T-helper 17 cell (primary cell): ENCODE measurements at regions not wholly inside any gene's neighbourhood (a gene's known extent, or its start where the extent isn't known, plus 50 kb on each side); places are given as distances from the start of the nearest gene placed in this dataset.
"Not testable (repeated sequence)": the region's sequence is repeated elsewhere in the genome, so short reads cannot be mapped to it uniquely, and the experiment has no call there.

ENCODE experiments used
- ATAC-seq: fragments of 150-1000 bp; cut with Tn5 transposase; 2 replicates; pipeline ENCODE4 v1.10.0; 2021; ENCODE audit warnings: mild to moderate bottlenecking, moderate library complexity
- DNase-seq, 3 donors: peaks; one replicate each; pipeline versions ENCODE4 v3.0.0 to v3.0.0-alpha.2; 2020 to 2021
- H3K9me3 ChIP-seq: one replicate; pipeline ENCODE4 v1.7.0; 2013; ENCODE audit warnings: low read length, mild to moderate bottlenecking; ENCODE audit not compliant: control insufficient read depth, poor library complexity, severe bottlenecking
- H3K27ac Mint-ChIP-seq: one replicate; pipeline ENCODE4 v1.8.0; 2022; ENCODE audit warnings: mild to moderate bottlenecking, moderate library complexity, mixed read lengths
- H3K27me3 Mint-ChIP-seq: one replicate; pipeline ENCODE4 v1.8.0; 2022; ENCODE audit warnings: mixed read lengths
- H3K36me3 Mint-ChIP-seq: one replicate; pipeline ENCODE4 v1.8.0; 2022; ENCODE audit warnings: low read depth, mixed read lengths
- H3K4me1 Mint-ChIP-seq: one replicate; pipeline ENCODE4 v1.8.0; 2022; ENCODE audit warnings: mild to moderate bottlenecking, mixed read lengths
- H3K4me3 Mint-ChIP-seq: one replicate; pipeline ENCODE4 v1.8.0; 2022; ENCODE audit warnings: mild to moderate bottlenecking, moderate library complexity, mixed read lengths

DNA sequence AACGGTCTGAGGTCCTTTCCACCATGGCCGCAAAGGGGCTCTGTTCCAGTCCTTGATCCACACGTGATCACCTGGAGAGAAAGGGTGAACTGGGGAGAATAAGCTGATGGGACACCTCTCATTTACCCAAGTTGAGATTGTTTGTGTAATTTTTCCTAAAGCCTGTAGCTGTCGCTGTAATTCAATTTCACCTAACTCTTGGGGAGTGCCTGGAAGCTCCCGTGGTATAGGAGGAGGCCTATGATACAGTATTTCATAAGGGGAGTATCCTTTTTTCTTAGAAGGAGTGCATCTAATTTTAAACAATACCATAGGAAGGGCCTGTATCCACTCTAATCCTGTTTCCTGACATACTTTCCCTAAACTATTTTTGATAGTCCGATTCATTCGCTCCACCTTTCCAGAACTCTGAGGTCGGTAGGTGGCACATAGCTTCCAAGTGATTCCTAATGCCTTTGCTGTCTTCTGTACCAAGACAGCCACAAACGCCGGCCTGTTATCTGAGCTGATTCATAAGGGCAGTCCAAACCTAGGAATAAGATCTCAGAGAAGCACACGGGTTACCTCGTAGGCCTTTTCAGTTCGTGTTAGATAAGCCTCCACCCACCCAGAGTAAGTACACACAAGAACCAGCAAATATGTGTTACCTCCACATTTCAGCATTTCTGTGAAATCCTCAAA lies 78.9 kb upstream of the VEPH1 start:
- not testable (repeated sequence) for H3K4me3 Mint-ChIP-seq, H3K27ac Mint-ChIP-seq, ATAC-seq, H3K9me3 ChIP-seq, H3K4me1 Mint-ChIP-seq, H3K36me3 Mint-ChIP-seq, DNase-seq
- peaks cover 27% of the 10 kb centered on the region for H3K27me3 Mint-ChIP-seq

DNA sequence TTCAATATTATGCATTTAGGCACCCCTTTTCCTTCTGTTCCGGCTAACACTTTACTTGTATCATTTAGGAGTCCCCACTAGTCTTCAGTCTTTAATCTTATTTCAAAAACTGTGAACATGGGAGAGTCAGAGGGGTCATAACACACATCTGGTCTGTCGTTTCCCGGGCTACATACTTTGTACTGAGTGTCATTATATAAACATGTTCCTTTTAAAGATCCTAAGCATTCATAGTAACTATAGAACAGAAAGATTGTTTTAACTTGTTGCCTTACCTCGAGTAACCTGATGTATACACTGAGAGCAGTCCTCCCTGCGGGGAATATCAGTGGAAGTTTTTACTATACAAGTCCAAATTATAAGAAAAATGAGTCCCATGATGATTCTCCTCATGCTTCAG lies 78.2 kb upstream of the VEPH1 start:
- Mint-ChIP-seq H3K27me3 (peaks cover 20% of the 10 kb centered on the region), H3K27ac (no peak overlapping the region), H3K36me3 (no peaks in the 10 kb centered on the region), H3K4me3 (no peak overlapping the region), H3K4me1 (no peaks in the 10 kb centered on the region)
- DNase-seq (no peak), ATAC-seq (no peak)
- H3K9me3 ChIP-seq, result no peaks in the 10 kb centered on the region

DNA sequence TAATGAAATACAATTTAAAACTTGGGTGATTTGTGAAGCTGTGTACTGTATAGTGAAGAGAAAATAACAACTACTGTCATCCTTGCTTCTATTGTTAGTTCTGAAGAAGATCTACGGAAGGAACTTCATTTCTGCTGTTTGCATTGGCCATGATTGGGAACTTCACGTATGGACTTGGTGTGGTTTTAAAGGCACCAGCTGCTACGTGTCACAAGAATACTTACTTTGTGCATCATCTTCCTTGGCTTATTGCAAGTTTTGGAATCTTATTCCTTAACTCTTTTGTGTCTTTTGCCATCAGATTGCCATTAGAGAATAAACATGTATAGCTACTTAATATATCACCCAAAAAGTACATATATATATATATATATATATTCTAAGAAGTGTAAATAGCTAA lies 75.0 kb upstream of the VEPH1 start:
- DNase-seq, result no peak
- H3K9me3 ChIP-seq, result no peaks in the 10 kb centered on the region
- H3K27ac Mint-ChIP-seq, result no peak overlapping the region
- H3K36me3 Mint-ChIP-seq, result no peaks in the 10 kb centered on the region
- H3K27me3 Mint-ChIP-seq, result peaks cover 22% of the 10 kb centered on the region
- no peak for ATAC-seq
- H3K4me3 Mint-ChIP-seq, result no peak overlapping the region
- H3K4me1 Mint-ChIP-seq, result peaks cover 3% of the 10 kb centered on the region

DNA sequence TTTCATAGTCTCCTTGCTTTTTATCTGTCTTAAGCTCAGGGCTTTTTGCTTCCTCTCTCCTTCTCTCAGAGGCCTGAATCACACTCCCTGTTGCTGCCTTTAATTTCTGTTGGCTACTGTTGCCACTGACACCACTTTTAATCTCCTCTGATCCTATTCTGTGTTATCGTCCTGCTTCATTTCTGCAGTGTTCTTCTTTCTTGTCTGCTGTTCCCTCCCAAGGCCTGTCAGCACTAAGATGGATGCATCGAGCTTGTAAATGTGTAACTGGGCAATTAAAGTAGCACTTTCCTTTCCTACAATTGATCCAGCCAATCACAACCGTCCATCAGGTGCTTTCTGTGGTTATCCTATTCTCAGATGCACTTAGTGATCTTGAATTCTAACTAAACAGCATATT lies 71.3 kb upstream of the VEPH1 start:
- H3K36me3 Mint-ChIP-seq, result no peaks in the 10 kb centered on the region
- no peak for ATAC-seq

DNA sequence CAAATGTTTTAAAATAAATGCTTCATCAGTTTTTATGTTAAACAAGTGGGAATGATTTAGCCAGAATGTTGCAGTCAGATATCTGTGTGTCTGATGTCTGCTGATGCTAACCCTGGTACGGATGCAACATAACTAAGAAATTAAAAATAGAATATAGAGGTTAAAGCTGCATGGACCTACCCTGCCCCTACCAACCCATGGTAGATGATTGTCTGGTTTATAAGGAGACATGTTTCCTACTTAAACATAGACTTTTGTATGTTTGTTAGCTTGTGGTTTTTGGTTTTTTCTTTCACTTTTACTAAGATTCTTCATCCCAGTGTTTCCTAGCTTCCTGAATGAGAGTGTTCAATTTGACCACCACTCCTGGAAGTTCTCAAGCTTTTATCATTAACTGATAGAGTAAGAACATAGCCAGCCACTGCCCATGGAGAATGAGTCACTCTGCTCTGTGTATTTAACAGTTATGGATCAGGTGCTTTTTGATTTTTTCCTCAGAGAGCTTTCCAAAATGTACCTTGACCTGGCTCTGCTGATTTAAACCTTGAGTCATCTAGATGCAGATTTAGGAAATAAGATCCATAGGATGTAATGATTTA lies 70.7 kb upstream of the VEPH1 start:
- no peaks in the 10 kb centered on the region for H3K9me3 ChIP-seq
- peaks cover 23% of the 10 kb centered on the region for H3K27me3 Mint-ChIP-seq
- H3K4me3 Mint-ChIP-seq, result no peak overlapping the region
- no peak overlapping the region for H3K27ac Mint-ChIP-seq
- peaks cover 3% of the 10 kb centered on the region for H3K4me1 Mint-ChIP-seq
- ATAC-seq, result no peak
- no peak for DNase-seq
- no peaks in the 10 kb centered on the region for H3K36me3 Mint-ChIP-seq

More for the DNA sequence above, 71.3 kb upstream of the VEPH1 start:
- H3K4me3 Mint-ChIP-seq, result no peak overlapping the region
- H3K27me3 Mint-ChIP-seq, result peaks cover 27% of the 10 kb centered on the region
- no peak for DNase-seq
- H3K27ac Mint-ChIP-seq, result no peak overlapping the region
- H3K4me1 Mint-ChIP-seq, result peaks cover 3% of the 10 kb centered on the region
- H3K9me3 ChIP-seq, result no peaks in the 10 kb centered on the region

DNA sequence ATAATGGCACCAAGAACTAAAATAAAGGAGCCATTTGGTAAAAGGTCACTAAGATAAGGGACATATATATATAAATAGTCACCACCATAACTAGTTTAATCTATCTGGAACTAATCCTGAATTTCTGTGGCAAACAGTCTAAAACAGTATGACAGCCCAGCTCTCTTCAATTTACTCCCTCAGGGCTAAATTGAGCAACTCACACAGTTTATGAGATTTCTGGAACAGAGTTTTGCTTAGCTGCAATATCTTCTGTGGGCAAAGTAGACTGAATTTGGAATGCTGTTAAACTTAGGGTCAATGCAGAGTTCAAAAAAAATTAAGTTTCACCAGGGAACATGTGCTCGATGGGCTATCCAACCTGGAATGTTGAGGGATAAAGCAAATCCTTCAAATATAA lies 70.1 kb upstream of the VEPH1 start:
- no peak overlapping the region for H3K4me3 Mint-ChIP-seq
- no peak for ATAC-seq
- peaks cover 22% of the 10 kb centered on the region for H3K27me3 Mint-ChIP-seq
- H3K4me1 Mint-ChIP-seq, result peaks cover 3% of the 10 kb centered on the region
- DNase-seq, result no peak
- no peaks in the 10 kb centered on the region for H3K36me3 Mint-ChIP-seq
- H3K9me3 ChIP-seq, result no peaks in the 10 kb centered on the region
- H3K27ac Mint-ChIP-seq, result no peak overlapping the region

DNA sequence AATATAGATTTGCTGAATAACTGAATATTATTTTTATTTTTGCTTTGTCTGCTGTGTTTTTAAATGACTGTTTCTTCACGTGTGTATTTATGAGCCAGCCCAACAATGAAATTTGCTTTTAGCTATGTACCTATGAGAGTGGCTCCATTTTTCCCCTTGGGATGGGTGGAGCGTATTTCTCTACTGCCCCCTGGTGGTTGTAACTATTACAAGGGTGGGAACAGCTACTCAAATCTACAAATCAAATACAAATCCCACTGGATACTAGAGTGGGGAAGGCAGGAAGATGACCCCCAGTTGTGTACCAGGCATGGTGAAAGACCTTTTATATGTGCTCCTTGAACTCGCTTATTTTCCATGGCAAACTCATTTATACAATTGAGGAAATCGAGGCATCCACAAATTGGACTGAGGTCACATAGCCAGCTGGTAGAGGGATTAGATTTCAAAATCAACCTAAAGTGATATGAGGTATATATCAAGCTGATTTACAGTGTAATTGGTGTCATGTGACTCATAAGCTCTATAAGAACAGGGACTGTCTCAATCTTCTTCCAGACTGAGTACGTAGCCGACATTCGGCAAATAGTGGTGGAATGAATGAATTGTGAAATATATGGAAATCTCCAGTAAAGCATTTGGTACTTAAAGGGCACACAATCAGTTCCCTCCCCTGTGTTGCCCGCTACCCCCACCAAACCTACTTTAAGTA lies 69.5 kb upstream of the VEPH1 start:
- peaks cover 22% of the 10 kb centered on the region for H3K27me3 Mint-ChIP-seq
- no peak overlapping the region for H3K4me3 Mint-ChIP-seq
- H3K4me1 Mint-ChIP-seq, result peaks cover 3% of the 10 kb centered on the region
- no peak overlapping the region for H3K27ac Mint-ChIP-seq
- DNase-seq (no peak), ATAC-seq (no peak)
- H3K36me3 Mint-ChIP-seq, result no peaks in the 10 kb centered on the region
- H3K9me3 ChIP-seq, result no peaks in the 10 kb centered on the region

DNA sequence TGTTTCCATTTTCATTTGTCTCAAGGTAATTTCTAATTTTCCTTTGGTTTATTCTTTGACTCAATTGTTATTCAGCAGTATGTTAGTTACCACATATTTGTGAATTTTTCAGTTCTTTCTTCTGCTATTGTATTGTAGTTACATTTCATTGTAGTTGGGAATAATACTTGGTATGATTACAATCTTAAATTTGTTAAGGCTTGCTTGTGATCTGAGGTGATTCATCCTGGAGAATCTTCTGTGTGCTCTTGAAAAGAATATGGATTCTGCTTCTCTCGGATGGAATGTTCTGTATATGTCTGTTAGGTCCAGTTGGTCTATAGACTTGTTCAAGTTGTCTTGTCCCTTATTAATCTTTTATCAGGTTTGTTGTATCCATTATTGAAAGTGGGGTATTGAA lies 63.4 kb upstream of the VEPH1 start:
- no peak for ATAC-seq
- no peaks in the 10 kb centered on the region for H3K9me3 ChIP-seq
- no peak for DNase-seq
- no peak overlapping the region for H3K4me3 Mint-ChIP-seq
- no peak overlapping the region for H3K27ac Mint-ChIP-seq
- peaks cover 9% of the 10 kb centered on the region for H3K27me3 Mint-ChIP-seq
- no peaks in the 10 kb centered on the region for H3K4me1 Mint-ChIP-seq
- H3K36me3 Mint-ChIP-seq, result no peaks in the 10 kb centered on the region

DNA sequence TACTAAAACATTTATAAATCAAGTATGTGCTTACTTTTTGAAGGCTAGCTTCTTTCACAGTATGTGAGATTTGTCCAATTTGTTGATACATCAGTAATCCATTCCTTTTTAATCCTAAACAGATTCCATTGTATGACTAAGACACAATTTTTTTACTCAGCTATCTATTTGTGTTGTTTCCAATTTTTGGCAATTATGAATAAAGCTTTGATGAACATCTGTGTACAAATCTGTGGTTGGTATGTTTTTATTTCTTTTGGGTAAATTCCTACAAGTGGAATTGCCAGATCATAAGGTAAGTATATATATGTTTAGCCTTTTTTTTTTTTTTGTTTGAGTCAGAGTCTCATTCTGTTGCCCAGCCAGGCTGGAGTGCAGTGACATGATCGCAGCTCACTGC lies 56.2 kb upstream of the VEPH1 start:
- H3K27ac Mint-ChIP-seq, result no peak overlapping the region
- H3K9me3 ChIP-seq, result no peaks in the 10 kb centered on the region
- H3K27me3 Mint-ChIP-seq, result peaks cover 16% of the 10 kb centered on the region
- H3K36me3 Mint-ChIP-seq, result no peaks in the 10 kb centered on the region
- ATAC-seq, result no peak
- DNase-seq, result no peak
- no peaks in the 10 kb centered on the region for H3K4me1 Mint-ChIP-seq
- H3K4me3 Mint-ChIP-seq, result no peak overlapping the region
